Transverse colon (tissue), 4 donors: ENCODE measurements at regions not wholly inside any gene's neighbourhood (a gene's known extent, or its start where the extent isn't known, plus 50 kb on each side); places are given as distances from the start of the nearest gene placed in this dataset.
A peak's percentile ranks its signal among the peaks of the same experiment; 100 is the strongest.

ENCODE experiments used
- EP300 ChIP-seq: sonication (generic); formaldehyde crosslinking; IDR thresholded peaks from one replicate; pipeline ENCODE4 v1.6.1; 2017; ENCODE audit warnings: antibody characterized with exemption, low read depth
- POLR2A ChIP-seq: fragments of 450-650 bp; IDR thresholded peaks from one replicate; pipeline ENCODE4 v1.6.1; 2016; ENCODE audit warnings: antibody characterized with exemption, mild to moderate bottlenecking, moderate library complexity
- POLR2AphosphoS5 ChIP-seq, 3 donors: sonication (generic); formaldehyde crosslinking; IDR thresholded peaks; one replicate each; pipeline ENCODE4 v1.6.1; 2016; ENCODE audit warnings: antibody characterized with exemption in 3 of 3
- TF ChIP-seq, protein P1 (sequence below), 5 experiments: fragments of 200-600 bp in 3 of 5; fragments of 450-650 bp in 2 of 5; sonication (generic) in 3 of 5; IDR thresholded peaks; 1 replicate in 2 of 5; 2 replicates in 3 of 5; pipeline ENCODE4 v1.5.1; 2016 to 2017; ENCODE audit warnings: antibody characterized with exemption in 5 of 5, inconsistent platforms in 3 of 5, mild to moderate bottlenecking in 2 of 5, moderate library complexity in 1 of 5

DNA sequence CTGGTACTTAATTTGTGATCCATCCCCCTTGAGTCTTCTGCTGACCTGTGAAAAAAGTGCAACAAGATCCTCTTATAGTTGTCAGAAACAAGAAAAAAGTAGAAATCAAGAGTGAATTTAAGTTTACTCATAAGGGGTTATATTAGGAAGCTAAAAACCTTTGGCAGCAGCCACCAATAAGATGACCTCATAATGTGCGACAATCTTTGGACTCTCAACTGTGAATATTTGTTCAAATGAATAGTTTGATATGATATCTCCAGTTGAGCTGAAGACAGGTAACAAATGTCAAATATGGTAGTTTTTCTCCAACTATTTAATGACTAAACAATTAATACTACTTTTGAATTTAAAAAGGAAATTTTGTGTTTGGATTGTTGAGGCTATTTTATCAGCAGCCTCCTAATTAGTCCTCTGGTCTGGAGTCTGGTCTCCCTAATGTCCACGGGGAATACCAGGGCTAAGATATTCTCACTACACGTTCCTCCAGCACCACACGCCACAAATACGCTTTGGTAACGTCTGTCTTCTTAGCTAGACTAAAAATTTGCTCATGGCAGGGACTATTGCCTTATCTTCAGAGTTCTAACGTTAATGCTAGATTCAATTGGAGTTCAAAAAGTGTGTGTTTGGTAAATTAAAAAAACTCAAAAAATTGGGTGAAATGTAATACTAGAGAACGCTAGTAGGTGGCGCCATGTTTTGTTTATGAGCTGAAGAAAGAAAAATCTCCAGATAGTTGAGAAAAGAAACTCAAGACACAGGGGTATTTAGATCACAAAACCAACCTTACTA is 51.0 kb upstream of the PDX1 start:
- TF ChIP-seq, protein P1, sequence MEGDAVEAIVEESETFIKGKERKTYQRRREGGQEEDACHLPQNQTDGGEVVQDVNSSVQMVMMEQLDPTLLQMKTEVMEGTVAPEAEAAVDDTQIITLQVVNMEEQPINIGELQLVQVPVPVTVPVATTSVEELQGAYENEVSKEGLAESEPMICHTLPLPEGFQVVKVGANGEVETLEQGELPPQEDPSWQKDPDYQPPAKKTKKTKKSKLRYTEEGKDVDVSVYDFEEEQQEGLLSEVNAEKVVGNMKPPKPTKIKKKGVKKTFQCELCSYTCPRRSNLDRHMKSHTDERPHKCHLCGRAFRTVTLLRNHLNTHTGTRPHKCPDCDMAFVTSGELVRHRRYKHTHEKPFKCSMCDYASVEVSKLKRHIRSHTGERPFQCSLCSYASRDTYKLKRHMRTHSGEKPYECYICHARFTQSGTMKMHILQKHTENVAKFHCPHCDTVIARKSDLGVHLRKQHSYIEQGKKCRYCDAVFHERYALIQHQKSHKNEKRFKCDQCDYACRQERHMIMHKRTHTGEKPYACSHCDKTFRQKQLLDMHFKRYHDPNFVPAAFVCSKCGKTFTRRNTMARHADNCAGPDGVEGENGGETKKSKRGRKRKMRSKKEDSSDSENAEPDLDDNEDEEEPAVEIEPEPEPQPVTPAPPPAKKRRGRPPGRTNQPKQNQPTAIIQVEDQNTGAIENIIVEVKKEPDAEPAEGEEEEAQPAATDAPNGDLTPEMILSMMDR (IDR thresholded peaks at IDR 0.05), result peak; percentile 38 to 60 (median 46)
- TF ChIP-seq POLR2A, result no peak
- no peak for TF ChIP-seq POLR2AphosphoS5 (IDR thresholded peaks at IDR 0.05)
- TF ChIP-seq EP300, result no peak
